Activated naive CD4-positive, alpha-beta T cell treated with anti-CD3 and anti-CD28 coated beads, Interleukin-2, amount 10 ng/mL, durations not matched to agents 7 days and 5 days (primary cell): ENCODE measurements at regions not wholly inside any gene's neighbourhood (a gene's known extent, or its start where the extent isn't known, plus 50 kb on each side); places are given as distances from the start of the nearest gene placed in this dataset.

Experiments
- CTCF ChIA-PET: fragments of 350-600 bp; sonication (Branson Sonifier 250); formaldehyde crosslinking; loops from one replicate; lab custom pipeline; 2021; ENCODE audit warnings: antibody characterized with exemption; lab: Charles Lee
- DNase-seq: peaks from one replicate; pipeline ENCODE4 v3.0.0-alpha.2; 2020
- H3K27ac Mint-ChIP-seq: one replicate; pipeline ENCODE4 v1.8.0; 2021; ENCODE audit warnings: mild to moderate bottlenecking, moderate library complexity, mixed read lengths
- H3K27me3 Mint-ChIP-seq: one replicate; pipeline ENCODE4 v1.8.0; 2021; ENCODE audit warnings: mild to moderate bottlenecking, mixed read lengths
- H3K36me3 Mint-ChIP-seq: one replicate; pipeline ENCODE4 v1.8.0; 2021; ENCODE audit warnings: mixed read lengths
- H3K4me1 Mint-ChIP-seq: one replicate; pipeline ENCODE4 v1.8.0; 2021; ENCODE audit warnings: mixed read lengths
- H3K4me3 Mint-ChIP-seq: one replicate; pipeline ENCODE4 v1.8.0; 2021; ENCODE audit warnings: mild to moderate bottlenecking, moderate library complexity, mixed read lengths
- H3K9me3 Mint-ChIP-seq: one replicate; pipeline ENCODE4 v1.8.0; 2021; ENCODE audit warnings: mixed read lengths

- H3K4me3 Mint-ChIP-seq, result no peak overlapping the region
- no peaks in the 10 kb centered on the region for H3K9me3 Mint-ChIP-seq
- CTCF ChIA-PET, result no interaction called here
- H3K27me3 Mint-ChIP-seq, result no peaks in the 10 kb centered on the region
- no peak overlapping the region for H3K27ac Mint-ChIP-seq
- H3K36me3 Mint-ChIP-seq, result no peaks in the 10 kb centered on the region
- H3K4me1 Mint-ChIP-seq, result no peaks in the 10 kb centered on the region
- no peak for DNase-seq
Measured at GRCh38 chr3:118478706-118479276, 555.9 kb downstream of the IGSF11 start.

DNA sequence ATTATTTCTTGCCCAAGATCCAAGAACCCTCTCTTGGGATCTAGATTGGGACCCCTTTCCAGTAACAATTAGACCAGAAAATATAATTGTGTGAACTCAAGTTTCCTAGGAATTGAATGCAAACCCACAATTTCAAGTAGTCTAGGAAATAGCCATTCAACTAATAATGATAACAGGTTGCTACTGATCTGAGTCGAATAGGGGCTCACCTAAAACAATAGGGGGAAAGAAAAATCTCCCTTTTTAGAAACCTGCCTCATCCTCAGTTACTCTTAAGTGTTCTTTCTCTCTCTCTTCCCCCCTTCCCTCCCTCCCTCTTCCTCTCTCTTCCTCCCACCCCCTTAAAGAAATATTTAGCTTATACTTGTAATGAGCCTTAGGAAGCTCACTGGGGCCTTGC, 555.3 kb downstream of the IGSF11 start:
- no peaks in the 10 kb centered on the region for H3K27me3 Mint-ChIP-seq
- no peak for DNase-seq
- no peaks in the 10 kb centered on the region for H3K9me3 Mint-ChIP-seq
- no peak overlapping the region for H3K4me3 Mint-ChIP-seq
- H3K36me3 Mint-ChIP-seq, result no peaks in the 10 kb centered on the region
- no peaks in the 10 kb centered on the region for H3K4me1 Mint-ChIP-seq
- no peak overlapping the region for H3K27ac Mint-ChIP-seq
- CTCF ChIA-PET, result no interaction called here

- DNase-seq, result no peak
- H3K27ac Mint-ChIP-seq, result no peak overlapping the region
- H3K9me3 Mint-ChIP-seq, result no peaks in the 10 kb centered on the region
- H3K36me3 Mint-ChIP-seq, result no peaks in the 10 kb centered on the region
- no peaks in the 10 kb centered on the region for H3K27me3 Mint-ChIP-seq
- H3K4me1 Mint-ChIP-seq, result no peaks in the 10 kb centered on the region
- no peak overlapping the region for H3K4me3 Mint-ChIP-seq
- CTCF ChIA-PET, result no interaction called here
Measured at GRCh38 chr3:118480101-118480860, 554.4 kb downstream of the IGSF11 start.

GRCh38 chr3:118485693-118486092, 549.0 kb downstream of the IGSF11 start:
- no peaks in the 10 kb centered on the region for H3K9me3 Mint-ChIP-seq
- H3K4me1 Mint-ChIP-seq, result no peaks in the 10 kb centered on the region
- no peak overlapping the region for H3K4me3 Mint-ChIP-seq
- no peaks in the 10 kb centered on the region for H3K36me3 Mint-ChIP-seq
- DNase-seq, result no peak
- CTCF ChIA-PET, result no interaction called here
- no peaks in the 10 kb centered on the region for H3K27me3 Mint-ChIP-seq
- H3K27ac Mint-ChIP-seq, result no peak overlapping the region

DNA sequence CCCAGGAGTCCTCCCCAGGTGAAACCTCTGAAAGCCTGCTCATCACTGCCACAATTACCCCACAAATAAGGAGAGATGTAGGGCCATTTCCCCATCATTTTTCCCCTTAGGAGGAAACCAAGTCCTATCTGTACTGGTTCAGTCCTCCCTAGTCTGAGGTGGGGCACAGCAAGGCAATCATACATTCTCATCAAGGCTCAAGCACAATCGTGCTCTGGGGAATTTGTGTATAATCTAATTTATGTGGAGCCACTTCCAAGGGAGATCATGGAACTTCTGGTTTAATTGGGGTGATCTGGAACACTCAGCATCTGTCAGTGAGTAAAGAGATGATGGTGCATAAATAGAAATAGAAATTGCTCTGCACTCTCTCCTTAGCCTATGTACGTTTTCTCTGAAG, 546.9 kb downstream of the IGSF11 start:
- no peaks in the 10 kb centered on the region for H3K4me1 Mint-ChIP-seq
- H3K4me3 Mint-ChIP-seq, result no peak overlapping the region
- CTCF ChIA-PET, result no interaction called here
- no peaks in the 10 kb centered on the region for H3K36me3 Mint-ChIP-seq
- DNase-seq, result no peak
- H3K9me3 Mint-ChIP-seq, result no peaks in the 10 kb centered on the region
- H3K27me3 Mint-ChIP-seq, result no peaks in the 10 kb centered on the region
- no peak overlapping the region for H3K27ac Mint-ChIP-seq

DNA sequence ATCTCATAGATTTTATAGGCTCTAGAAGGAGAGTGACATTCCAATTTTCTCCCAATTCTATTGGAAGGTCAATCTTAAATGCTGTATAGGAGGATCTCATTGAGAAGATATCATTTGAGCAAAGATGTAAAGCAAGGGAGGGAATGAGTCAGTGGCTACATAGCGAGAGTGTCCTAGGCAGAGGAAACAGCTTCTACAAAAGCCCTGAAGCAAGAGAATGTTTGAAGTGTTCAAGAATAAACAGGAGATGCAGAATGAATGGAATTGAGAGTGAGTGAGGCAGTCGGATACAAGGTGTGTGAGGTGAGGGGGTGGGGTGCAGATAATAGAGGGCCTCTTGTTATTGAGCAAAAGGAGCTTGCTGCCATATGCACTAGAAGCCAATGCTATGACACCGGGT, 545.9 kb downstream of the IGSF11 start:
- no peaks in the 10 kb centered on the region for H3K9me3 Mint-ChIP-seq
- H3K4me1 Mint-ChIP-seq, result no peaks in the 10 kb centered on the region
- DNase-seq, result no peak
- H3K27me3 Mint-ChIP-seq, result no peaks in the 10 kb centered on the region
- H3K4me3 Mint-ChIP-seq, result no peak overlapping the region
- H3K36me3 Mint-ChIP-seq, result no peaks in the 10 kb centered on the region
- CTCF ChIA-PET, result no interaction called here
- H3K27ac Mint-ChIP-seq, result no peak overlapping the region

DNA sequence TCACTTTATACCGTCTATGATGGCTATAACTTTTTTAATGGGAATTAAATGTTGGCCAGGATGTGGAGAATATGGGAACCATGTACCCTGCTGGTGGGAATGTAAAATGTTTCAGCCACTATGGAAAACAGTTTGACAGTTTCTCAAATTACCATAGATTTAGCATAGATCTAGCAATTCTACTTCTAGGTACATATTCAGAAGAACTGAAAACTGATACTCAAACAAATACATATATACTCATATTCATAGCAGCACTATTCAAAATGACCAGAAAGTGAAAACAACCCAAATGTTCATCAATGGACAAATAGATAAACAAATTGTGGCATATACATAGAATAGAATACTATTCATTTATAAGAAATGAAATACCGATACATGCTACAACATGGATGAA, 539.4 kb downstream of the IGSF11 start:
- H3K4me1 Mint-ChIP-seq, result no peaks in the 10 kb centered on the region
- H3K27me3 Mint-ChIP-seq, result no peaks in the 10 kb centered on the region
- no peaks in the 10 kb centered on the region for H3K36me3 Mint-ChIP-seq
- H3K4me3 Mint-ChIP-seq, result no peak overlapping the region
- CTCF ChIA-PET, result no interaction called here
- DNase-seq, result no peak
- no peak overlapping the region for H3K27ac Mint-ChIP-seq
- H3K9me3 Mint-ChIP-seq, result no peaks in the 10 kb centered on the region

DNA sequence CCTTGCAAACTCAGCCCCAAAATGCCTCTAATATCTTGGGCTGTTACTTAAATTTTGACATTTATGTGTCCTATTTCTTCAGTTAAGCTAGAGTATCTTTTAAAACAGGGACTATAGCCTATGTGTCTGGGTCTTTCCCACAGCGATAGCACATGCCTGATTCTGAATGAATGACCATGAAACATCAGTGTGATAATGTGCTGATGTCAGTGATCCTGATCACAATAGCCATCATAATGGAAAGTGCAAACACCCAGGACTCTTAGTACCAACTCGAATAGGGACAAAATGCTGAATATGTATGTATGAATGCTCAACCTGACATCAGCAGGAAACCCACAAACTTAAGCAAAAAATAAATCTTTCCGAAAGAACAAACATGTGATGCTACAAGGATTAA, 537.4 kb downstream of the IGSF11 start:
- CTCF ChIA-PET, result no interaction called here
- Mint-ChIP-seq H3K4me1 (no peaks in the 10 kb centered on the region), H3K27ac (no peak overlapping the region), H3K36me3 (no peaks in the 10 kb centered on the region), H3K27me3 (no peaks in the 10 kb centered on the region), H3K9me3 (no peaks in the 10 kb centered on the region), H3K4me3 (no peak overlapping the region)
- no peak for DNase-seq

DNA sequence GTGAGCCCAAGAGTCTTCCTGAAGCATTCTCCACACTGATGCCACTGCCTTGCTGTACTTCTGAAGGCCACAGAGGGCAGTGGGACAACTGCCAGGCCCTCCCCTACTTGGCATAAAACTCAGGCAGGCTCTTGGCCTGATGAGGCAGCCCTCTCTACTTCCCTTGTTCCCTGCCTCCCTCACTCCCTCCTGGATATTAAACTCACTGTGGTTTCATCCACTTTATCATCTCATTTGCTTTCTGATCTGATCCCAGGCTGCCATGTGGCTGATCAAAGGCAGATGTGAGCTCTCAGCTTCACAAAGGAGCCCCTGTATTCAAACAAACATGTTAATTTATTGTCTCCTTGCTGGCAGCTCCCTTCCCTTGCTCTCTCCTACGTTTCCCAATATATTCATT, 533.5 kb downstream of the IGSF11 start:
- Mint-ChIP-seq H3K36me3 (no peaks in the 10 kb centered on the region), H3K9me3 (no peaks in the 10 kb centered on the region), H3K4me3 (no peak overlapping the region), H3K27me3 (no peaks in the 10 kb centered on the region), H3K27ac (no peak overlapping the region), H3K4me1 (no peaks in the 10 kb centered on the region)
- DNase-seq, result no peak
- CTCF ChIA-PET, result no interaction called here

- CTCF ChIA-PET, result no interaction called here
Measured at GRCh38 chr3:118504906-118505305, 529.7 kb downstream of the IGSF11 start.

DNA sequence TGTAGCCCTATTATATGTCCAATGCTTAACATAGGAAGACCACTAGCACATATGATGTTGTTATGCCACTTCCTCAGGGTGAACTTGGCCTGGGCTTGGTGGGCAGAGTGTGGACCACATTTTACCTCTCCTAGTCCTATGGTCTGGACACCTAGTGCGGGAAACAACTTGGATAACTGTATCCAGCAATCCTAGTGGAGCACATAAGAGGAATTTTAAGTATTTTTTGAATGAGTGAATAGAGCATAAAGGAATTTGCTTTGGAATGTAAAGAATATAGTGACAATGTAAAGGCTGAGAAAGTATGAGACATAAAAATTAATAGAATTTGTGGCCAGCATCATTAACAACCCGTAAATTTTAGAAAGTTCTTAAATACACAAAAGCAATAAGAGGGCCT, 528.9 kb downstream of the IGSF11 start:
- DNase-seq, result no peak
- Mint-ChIP-seq H3K27me3 (no peaks in the 10 kb centered on the region), H3K4me3 (no peak overlapping the region), H3K4me1 (no peaks in the 10 kb centered on the region), H3K9me3 (no peaks in the 10 kb centered on the region), H3K36me3 (no peaks in the 10 kb centered on the region), H3K27ac (no peak overlapping the region)
- CTCF ChIA-PET, result no interaction called here

More at GRCh38 chr3:118504906-118505305, 529.7 kb downstream of the IGSF11 start:
- no peaks in the 10 kb centered on the region for H3K27me3 Mint-ChIP-seq
- H3K4me3 Mint-ChIP-seq, result no peak overlapping the region
- no peaks in the 10 kb centered on the region for H3K36me3 Mint-ChIP-seq
- H3K4me1 Mint-ChIP-seq, result no peaks in the 10 kb centered on the region
- no peak overlapping the region for H3K27ac Mint-ChIP-seq
- no peak for DNase-seq
- no peaks in the 10 kb centered on the region for H3K9me3 Mint-ChIP-seq

- DNase-seq, result no peak
- H3K27ac Mint-ChIP-seq, result no peak overlapping the region
- no peaks in the 10 kb centered on the region for H3K27me3 Mint-ChIP-seq
- no peak overlapping the region for H3K4me3 Mint-ChIP-seq
- CTCF ChIA-PET, result no interaction called here
- peaks cover 1% of the 10 kb centered on the region for H3K9me3 Mint-ChIP-seq
- no peaks in the 10 kb centered on the region for H3K36me3 Mint-ChIP-seq
- no peaks in the 10 kb centered on the region for H3K4me1 Mint-ChIP-seq
Measured at GRCh38 chr3:118511402-118511801, 523.2 kb downstream of the IGSF11 start.

- H3K27me3 Mint-ChIP-seq, result no peaks in the 10 kb centered on the region
- peaks cover 1% of the 10 kb centered on the region for H3K9me3 Mint-ChIP-seq
- no peaks in the 10 kb centered on the region for H3K36me3 Mint-ChIP-seq
- H3K4me3 Mint-ChIP-seq, result no peak overlapping the region
- no peak for DNase-seq
- CTCF ChIA-PET, result no interaction called here
- H3K4me1 Mint-ChIP-seq, result no peaks in the 10 kb centered on the region
- no peak overlapping the region for H3K27ac Mint-ChIP-seq
Measured at GRCh38 chr3:118512301-118512700, 522.3 kb downstream of the IGSF11 start.

- CTCF ChIA-PET, result no interaction called here
- H3K27me3 Mint-ChIP-seq, result no peaks in the 10 kb centered on the region
Measured at GRCh38 chr3:118525077-118525476, 509.6 kb downstream of the IGSF11 start.

DNA sequence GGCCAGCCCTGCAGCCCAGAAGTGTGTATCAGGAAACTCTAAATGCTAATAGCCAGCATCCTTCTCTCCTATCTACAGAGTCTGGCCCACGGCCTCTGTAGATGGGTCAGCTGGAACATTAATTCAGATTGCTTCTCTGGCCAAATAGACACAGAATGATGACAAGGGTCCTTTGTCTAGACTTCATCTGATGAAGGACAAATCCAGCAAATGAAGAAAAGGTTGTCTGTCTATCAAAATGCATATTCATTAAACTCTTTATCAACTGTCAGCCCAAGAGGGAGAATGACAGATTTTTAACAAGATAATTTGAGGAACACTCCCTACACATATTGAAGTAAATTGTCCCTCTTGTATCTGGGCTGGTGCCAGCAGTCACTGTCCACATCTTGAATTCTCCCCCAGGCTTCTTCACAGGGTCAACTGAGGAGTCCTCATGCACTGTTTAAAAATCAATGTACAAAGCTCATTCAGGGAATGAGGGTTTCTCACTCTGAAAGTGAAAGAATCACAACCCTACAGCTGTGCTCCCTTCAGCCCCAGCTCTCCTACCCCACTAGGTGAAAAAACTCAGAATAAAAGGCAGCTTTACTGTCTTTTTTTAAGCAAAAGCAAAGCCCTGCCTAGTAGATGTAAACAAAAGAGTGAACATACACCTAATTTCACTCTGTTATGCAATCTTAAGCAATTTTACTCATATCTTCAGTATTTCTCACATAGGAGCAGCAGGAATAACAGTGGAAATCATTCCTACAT, 507.7 kb downstream of the IGSF11 start:
- Mint-ChIP-seq H3K36me3 (no peaks in the 10 kb centered on the region), H3K27ac (no peak overlapping the region), H3K9me3 (peaks cover 5% of the 10 kb centered on the region), H3K4me1 (no peaks in the 10 kb centered on the region), H3K27me3 (no peaks in the 10 kb centered on the region), H3K4me3 (no peak overlapping the region)
- CTCF ChIA-PET, result no interaction called here
- DNase-seq, result no peak

More at GRCh38 chr3:118525077-118525476, 509.6 kb downstream of the IGSF11 start:
- no peak for DNase-seq
- Mint-ChIP-seq H3K9me3 (peaks cover 5% of the 10 kb centered on the region), H3K4me3 (no peak overlapping the region), H3K27ac (no peak overlapping the region), H3K36me3 (no peaks in the 10 kb centered on the region), H3K4me1 (no peaks in the 10 kb centered on the region)
